ENCODE measurements at regions not wholly inside any gene's neighbourhood (a gene's known extent, or its start where the extent isn't known, plus 50 kb on each side); places are given as distances from the start of the nearest gene placed in this dataset.
"Not testable (repeated sequence)": the region's sequence is repeated elsewhere in the genome, so short reads cannot be mapped to it uniquely, and the experiment has no call there.

- ATAC-seq (ENCODE audit: insufficient read depth, low FRiP score) (no peak), DNase-seq (no peak)
- Histone ChIP-seq H3K9ac (ENCODE audit: insufficient read depth in 1 of 2, low read length in 2 of 2) (no peak overlapping the region), H3K27me3 (ENCODE audit: control insufficient read depth in 3 of 3, insufficient read depth in 3 of 3, low read length in 2 of 3) (no peaks in the 10 kb centered on the region), H3K9me3 (ENCODE audit: control insufficient read depth in 4 of 4, insufficient read depth in 3 of 4, low read length in 3 of 4) (peaks cover 0 to 2% (median 0%) of the 10 kb centered on the region in 4 donors), H3K27ac (ENCODE audit: low read depth in 1 of 2, low read length in 1 of 2) (no peak overlapping the region), H3K4me3 (no peak overlapping the region), H3K36me3 (ENCODE audit: control insufficient read depth in 4 of 4, insufficient read depth in 4 of 4, low read length in 4 of 4) (no peaks in the 10 kb centered on the region), H3K4me1 (ENCODE audit: control insufficient read depth in 5 of 5, insufficient read depth in 5 of 5, low read length in 5 of 5) (no peaks in the 10 kb centered on the region)
- 91 to 93% methylated on average over 2 of the region's 2 CpGs for WGBS, 2 donors
- TF ChIP-seq CTCF (IDR thresholded peaks at IDR 0.05; ENCODE audit: control extremely low read depth, extremely low read depth), result no peak
These were observed 157.0 kb upstream of the E2F7 start for GRCh38 chr12:77222336-77222735.

- Histone ChIP-seq H3K27me3 (ENCODE audit: control insufficient read depth in 3 of 3, insufficient read depth in 3 of 3, low read length in 2 of 3) (no peaks in the 10 kb centered on the region), H3K9ac (ENCODE audit: insufficient read depth in 1 of 2, low read length in 2 of 2) (no peak overlapping the region), H3K9me3 (ENCODE audit: control insufficient read depth in 4 of 4, insufficient read depth in 3 of 4, low read length in 3 of 4) (peaks cover 0 to 6% (median 0%) of the 10 kb centered on the region in 4 donors), H3K4me3 (no peak overlapping the region), H3K36me3 (ENCODE audit: control insufficient read depth in 4 of 4, insufficient read depth in 4 of 4, low read length in 4 of 4) (no peaks in the 10 kb centered on the region), H3K4me1 (ENCODE audit: control insufficient read depth in 5 of 5, insufficient read depth in 5 of 5, low read length in 5 of 5) (no peaks in the 10 kb centered on the region), H3K27ac (ENCODE audit: low read depth in 1 of 2, low read length in 1 of 2) (no peak overlapping the region)
- WGBS, 2 donors, result 45 to 49% methylated on average over 1 of the region's 1 CpG
- TF ChIP-seq CTCF (IDR thresholded peaks at IDR 0.05; ENCODE audit: control extremely low read depth, extremely low read depth), result no peak
- DNase-seq (no peak), ATAC-seq (ENCODE audit: insufficient read depth, low FRiP score) (no peak)
These were observed 155.2 kb upstream of the E2F7 start for GRCh38 chr12:77220586-77220985.

GRCh38 chr12:77218278-77218677 is 152.9 kb upstream of the E2F7 start:
- no peak for DNase-seq
- H3K36me3 ChIP-seq (ENCODE audit: control insufficient read depth in 4 of 4, insufficient read depth in 4 of 4, low read length in 4 of 4), result no peaks in the 10 kb centered on the region
- H3K4me3 ChIP-seq, result no peak overlapping the region
- no peak for TF ChIP-seq CTCF (IDR thresholded peaks at IDR 0.05; ENCODE audit: control extremely low read depth, extremely low read depth)
- H3K9me3 ChIP-seq (ENCODE audit: control insufficient read depth in 4 of 4, insufficient read depth in 3 of 4, low read length in 3 of 4), result peaks cover 0 to 6% (median 0%) of the 10 kb centered on the region in 4 donors
- no peak for ATAC-seq (ENCODE audit: insufficient read depth, low FRiP score)
- no peaks in the 10 kb centered on the region for H3K27me3 ChIP-seq (ENCODE audit: control insufficient read depth in 3 of 3, insufficient read depth in 3 of 3, low read length in 2 of 3)
- no peak overlapping the region for H3K9ac ChIP-seq (ENCODE audit: insufficient read depth in 1 of 2, low read length in 2 of 2)
- peaks cover 0 to 2% (median 0%) of the 10 kb centered on the region in 5 donors for H3K4me1 ChIP-seq (ENCODE audit: control insufficient read depth in 5 of 5, insufficient read depth in 5 of 5, low read length in 5 of 5)
- no peak overlapping the region for H3K27ac ChIP-seq (ENCODE audit: low read depth in 1 of 2, low read length in 1 of 2)
- WGBS, 2 donors, result 79% methylated on average over 7 of the region's 7 CpGs

- H3K4me3 ChIP-seq; H3K27ac ChIP-seq (ENCODE audit: low read depth in 1 of 2, low read length in 1 of 2); H3K9me3 ChIP-seq (ENCODE audit: control insufficient read depth in 4 of 4, insufficient read depth in 3 of 4, low read length in 3 of 4); H3K4me1 ChIP-seq (ENCODE audit: control insufficient read depth in 5 of 5, insufficient read depth in 5 of 5, low read length in 5 of 5); H3K27me3 ChIP-seq (ENCODE audit: control insufficient read depth in 3 of 3, insufficient read depth in 3 of 3, low read length in 2 of 3); H3K9ac ChIP-seq (ENCODE audit: insufficient read depth in 1 of 2, low read length in 2 of 2); H3K36me3 ChIP-seq (ENCODE audit: control insufficient read depth in 4 of 4, insufficient read depth in 4 of 4, low read length in 4 of 4); DNase-seq; ATAC-seq (ENCODE audit: insufficient read depth, low FRiP score): not testable (repeated sequence)
- 87 to 91% methylated on average over 2 of the region's 2 CpGs for WGBS, 2 donors
These were observed 150.8 kb upstream of the E2F7 start for GRCh38 chr12:77216136-77216535.

All from lung (tissue), 11 donors.